ENCODE measurements at regions not wholly inside any gene's neighbourhood (a gene's known extent, or its start where the extent isn't known, plus 50 kb on each side); places are given as distances from the start of the nearest gene placed in this dataset.

- TF ChIP-seq CTCF (IDR thresholded peaks at IDR 0.05) (no peak), POLR2A (IDR thresholded peaks at IDR 0.05) (no peak)
These were observed 324.8 kb downstream of the RWDD3 start for GRCh38 chr1:95558791-95559190.
